ENCODE measurements at regions not wholly inside any gene's neighbourhood (a gene's known extent, or its start where the extent isn't known, plus 50 kb on each side); places are given as distances from the start of the nearest gene placed in this dataset.

GRCh38 chr2:38148501-38148900 is 72.5 kb upstream of the CYP1B1 start:
- TF ChIP-seq CTCF (IDR thresholded peaks at IDR 0.05) (no peak), POLR2A (IDR thresholded peaks at IDR 0.05) (no peak)
